ENCODE measurements at regions not wholly inside any gene's neighbourhood (a gene's known extent, or its start where the extent isn't known, plus 50 kb on each side); places are given as distances from the start of the nearest gene placed in this dataset.

GRCh38 chr5:125581311-125581710 is 834.9 kb upstream of the ZNF608 start:
- no peak for DNase-seq

GRCh38 chr5:125582352-125582751 is 835.9 kb upstream of the ZNF608 start:
- no peak for DNase-seq

GRCh38 chr5:125583321-125584139 is 837.1 kb upstream of the ZNF608 start:
- no peak for DNase-seq

GRCh38 chr5:125584140-125584520 is 837.7 kb upstream of the ZNF608 start:
- no peak for DNase-seq

GRCh38 chr5:125587631-125588030 is 835.6 kb upstream of the GRAMD2B start:
- DNase-seq, result no peak

- DNase-seq, result no peak
These were observed 830.4 kb upstream of the GRAMD2B start for GRCh38 chr5:125592856-125593255.

GRCh38 chr5:125595095-125595494 is 828.1 kb upstream of the GRAMD2B start:
- no peak for DNase-seq

- DNase-seq, result no peak
These were observed 827.4 kb upstream of the GRAMD2B start for GRCh38 chr5:125595845-125596244.

GRCh38 chr5:125597338-125597737 is 825.9 kb upstream of the GRAMD2B start:
- DNase-seq, result no peak

- DNase-seq, result no peak
These were observed 822.6 kb upstream of the GRAMD2B start for GRCh38 chr5:125600559-125600958.

GRCh38 chr5:125602184-125602583 is 821.0 kb upstream of the GRAMD2B start:
- DNase-seq, result no peak

GRCh38 chr5:125603321-125603720 is 819.9 kb upstream of the GRAMD2B start:
- no peak for DNase-seq

- no peak for DNase-seq
These were observed 819.1 kb upstream of the GRAMD2B start for GRCh38 chr5:125604104-125604503.

GRCh38 chr5:125607018-125607417 is 816.2 kb upstream of the GRAMD2B start:
- no peak for DNase-seq

- DNase-seq, result no peak
These were observed 814.2 kb upstream of the GRAMD2B start for GRCh38 chr5:125609011-125609410.

GRCh38 chr5:125610892-125611291 is 812.3 kb upstream of the GRAMD2B start:
- DNase-seq, result no peak

- no peak for DNase-seq
These were observed 811.7 kb upstream of the GRAMD2B start for GRCh38 chr5:125611541-125611940.

GRCh38 chr5:125612181-125612721 is 811.0 kb upstream of the GRAMD2B start:
- no peak for DNase-seq

GRCh38 chr5:125612776-125613175 is 810.4 kb upstream of the GRAMD2B start:
- no peak for DNase-seq

GRCh38 chr5:125630237-125630636 is 793.0 kb upstream of the GRAMD2B start:
- no peak for DNase-seq

GRCh38 chr5:125633523-125633922 is 789.7 kb upstream of the GRAMD2B start:
- DNase-seq, result no peak

- DNase-seq, result no peak
These were observed 788.9 kb upstream of the GRAMD2B start for GRCh38 chr5:125634216-125634835.

- no peak for DNase-seq
These were observed 783.4 kb upstream of the GRAMD2B start for GRCh38 chr5:125639858-125640257.

GRCh38 chr5:125652761-125653160 is 770.4 kb upstream of the GRAMD2B start:
- DNase-seq, result no peak

Measured in T-helper 2 cell (primary cell).